A549 (cell line): ENCODE measurements at regions not wholly inside any gene's neighbourhood (a gene's known extent, or its start where the extent isn't known, plus 50 kb on each side); places are given as distances from the start of the nearest gene placed in this dataset.

Experiments
- CEBPB ChIP-seq, 2 experiments: fragments of >200 bp in 1 of 2; sonication (Bioruptor Twin) in 1 of 2; formaldehyde crosslinking in 1 of 2; IDR thresholded peaks; 2 replicates each; pipeline ENCODE4 v1.6.1; 2012 to 2016
- CHD2 ChIP-seq: fragments of 150-350 bp; IDR thresholded peaks from 2 replicates; pipeline ENCODE4 v1.6.1; 2014; ENCODE audit warnings: low read length; ENCODE audit not compliant: partially characterized antibody
- CTCF ChIP-seq: fragments of >200 bp; sonication (Bioruptor Twin); formaldehyde crosslinking; IDR thresholded peaks from 3 replicates; pipeline ENCODE4 v1.5.1; 2016
- HDAC2 ChIP-seq: fragments of 200-600 bp; sonication (generic); IDR thresholded peaks from 2 replicates; pipeline ENCODE4 v1.6.1; 2016
- HEYL ChIP-seq: fragments of 250-450 bp; sonication (Bioruptor Pico); IDR thresholded peaks from 2 replicates; pipeline ENCODE4 v1.8.0; 2021; ENCODE audit warnings: mild to moderate bottlenecking, moderate library complexity
- JUNB ChIP-seq: fragments of >200 bp; sonication (Bioruptor Twin); formaldehyde crosslinking; IDR thresholded peaks from 2 replicates; pipeline ENCODE4 v1.6.1; 2016
- KDM1A ChIP-seq: fragments of 200-600 bp; sonication (generic); IDR thresholded peaks from 2 replicates; pipeline ENCODE4 v1.6.1; 2016; ENCODE audit warnings: low read depth, mild to moderate bottlenecking
- NPAS2 ChIP-seq: fragments of 250-450 bp; sonication (Bioruptor Pico); IDR thresholded peaks from 2 replicates; pipeline ENCODE4 v1.8.0; 2022; ENCODE audit warnings: mild to moderate bottlenecking, moderate library complexity, borderline replicate concordance
- POLR2A ChIP-seq: IDR thresholded peaks from 2 replicates; pipeline ENCODE4 v1.6.1; 2012; ENCODE audit warnings: mild to moderate bottlenecking, low read length
- RARB ChIP-seq: fragments of 250-450 bp; sonication (Bioruptor Pico); IDR thresholded peaks from 2 replicates; pipeline ENCODE4 v1.8.0; 2021; ENCODE audit warnings: mild to moderate bottlenecking, moderate library complexity
- REST ChIP-seq: fragments of 200-600 bp; sonication (generic); IDR thresholded peaks from 2 replicates; pipeline ENCODE4 v1.6.1; 2016; ENCODE audit warnings: antibody characterized with exemption, mild to moderate bottlenecking, moderate library complexity
- RFX5 ChIP-seq: fragments of 450-650 bp; IDR thresholded peaks from 2 replicates; pipeline ENCODE4 v1.7.1; 2014; ENCODE audit warnings: antibody characterized with exemption, mild to moderate bottlenecking, moderate library complexity
- USF2 ChIP-seq: fragments of 450-650 bp; IDR thresholded peaks from 2 replicates; pipeline ENCODE4 v1.6.1; 2014; ENCODE audit warnings: antibody characterized with exemption

GRCh38 chr6:9178071-9178470 is 742.7 kb upstream of the SLC35B3 start:
- no peak for TF ChIP-seq POLR2A
- TF ChIP-seq KDM1A: no peak
- TF ChIP-seq RFX5: no peak
- TF ChIP-seq JUNB: no peak
- TF ChIP-seq NPAS2: no peak
- no peak for TF ChIP-seq CTCF
- no peak for TF ChIP-seq CHD2
- TF ChIP-seq HDAC2: no peak
- no peak for TF ChIP-seq USF2
- TF ChIP-seq HEYL (CRISPR knock-in tag): no peak
- TF ChIP-seq REST: no peak
- no peak for TF ChIP-seq RARB (CRISPR knock-in tag)
- TF ChIP-seq CEBPB (IDR thresholded peaks at IDR 0.05): no peak
